GM12874 (cell line): ENCODE measurements at regions not wholly inside any gene's neighbourhood (a gene's known extent, or its start where the extent isn't known, plus 50 kb on each side); places are given as distances from the start of the nearest gene placed in this dataset.

Source experiments
- CTCF ChIP-seq: IDR thresholded peaks from 2 replicates; pipeline ENCODE4 v1.5.1; 2011; ENCODE audit warnings: low read depth, mild to moderate bottlenecking, control low read depth, low read length, moderate library complexity; ENCODE audit not compliant: insufficient read depth

DNA sequence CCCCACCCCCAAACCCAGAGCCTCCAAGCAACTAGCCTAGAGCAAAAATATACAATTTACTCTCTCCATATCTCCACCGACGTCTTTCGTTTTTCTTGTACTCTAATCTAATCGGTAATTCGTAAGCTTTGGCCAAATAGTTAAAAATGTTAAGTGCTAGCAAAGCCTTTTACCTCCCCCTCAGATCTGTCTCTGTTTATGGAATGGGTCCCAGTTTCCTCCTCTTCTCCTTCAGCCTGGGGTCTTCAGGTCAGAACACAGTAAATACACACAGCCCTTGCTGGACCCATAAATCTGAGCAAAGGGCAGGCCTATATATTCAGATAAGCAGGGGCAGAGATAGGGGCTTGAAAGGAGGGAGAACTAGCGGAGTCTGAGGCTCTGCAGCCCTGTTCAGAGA lies 267.4 kb downstream of the MEIS1 start:
- no peak for TF ChIP-seq CTCF

- no peak for TF ChIP-seq CTCF
Observed at GRCh38 chr2:66704786-66705185, 269.9 kb downstream of the MEIS1 start.

DNA sequence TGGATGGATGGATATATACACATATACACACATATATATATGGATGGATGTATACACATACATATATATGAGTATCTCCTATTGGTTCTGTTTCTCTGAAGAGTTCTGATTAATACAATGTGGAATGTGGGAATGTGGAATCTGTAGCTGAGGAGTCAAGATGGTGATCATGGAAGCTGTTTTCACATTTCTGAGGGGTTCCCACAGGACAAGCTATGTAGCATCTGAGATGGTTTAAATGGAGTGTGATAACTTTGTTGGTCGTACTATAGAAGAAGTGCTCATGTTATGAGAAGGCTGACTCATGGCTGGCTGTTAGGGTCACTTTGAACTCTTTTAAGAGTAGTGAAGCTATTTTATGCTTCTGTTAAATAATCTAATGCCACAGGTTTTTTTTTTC lies 279.7 kb downstream of the MEIS1 start:
- TF ChIP-seq CTCF, result no peak

DNA sequence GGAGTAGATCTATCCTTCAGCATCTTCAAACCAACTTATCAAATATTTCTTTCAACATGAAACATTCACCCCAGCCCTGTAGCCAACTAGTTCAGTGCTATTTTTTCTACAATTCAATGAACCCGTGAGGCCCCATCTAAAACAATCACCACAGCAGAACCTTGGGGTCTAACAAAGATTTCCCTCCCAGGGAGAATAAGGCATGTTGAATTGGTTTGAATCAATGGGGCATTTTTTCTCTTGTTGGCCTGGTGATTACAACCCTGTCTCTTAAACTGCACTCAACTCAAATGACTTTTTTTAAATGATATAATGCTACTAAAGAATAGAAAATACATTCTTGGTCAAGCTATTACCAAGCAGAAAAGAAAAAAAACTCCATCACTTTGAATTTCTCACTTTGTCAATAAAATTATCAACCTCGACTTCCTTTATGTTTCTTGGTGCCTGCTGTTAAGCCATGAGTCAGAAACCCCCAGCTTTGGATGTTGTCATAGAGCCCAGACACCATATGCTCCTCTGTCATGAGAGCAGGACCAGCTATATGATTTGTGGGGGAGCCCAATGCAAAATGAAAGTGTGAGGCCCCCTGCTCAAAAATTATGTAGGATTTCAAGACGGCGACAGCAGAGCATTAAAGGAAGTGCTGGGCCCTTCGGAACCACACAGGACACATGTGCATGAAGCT lies 282.4 kb downstream of the MEIS1 start:
- TF ChIP-seq CTCF, result no peak

DNA sequence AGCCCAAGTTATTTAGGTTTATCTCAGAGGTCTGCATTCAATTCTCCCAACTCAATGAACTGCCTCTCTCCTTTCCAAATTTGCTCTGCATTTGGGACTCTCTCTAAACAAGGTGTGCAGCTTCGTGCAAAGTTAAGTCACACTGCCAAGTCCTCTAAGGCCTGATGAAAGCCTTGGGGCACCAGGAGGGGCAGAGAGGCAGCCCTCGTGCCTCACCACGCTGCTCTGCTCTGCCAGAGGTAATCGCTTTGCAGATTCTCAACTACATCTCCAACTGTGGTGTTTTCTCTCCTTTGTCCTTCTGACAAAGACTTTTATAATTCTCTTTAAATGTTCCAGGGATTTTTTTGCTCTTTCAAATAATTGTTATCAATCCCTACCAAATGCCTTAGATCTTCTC lies 283.0 kb downstream of the MEIS1 start:
- no peak for TF ChIP-seq CTCF

GRCh38 chr2:66721776-66722175 lies 286.9 kb downstream of the MEIS1 start:
- TF ChIP-seq CTCF, result no peak

GRCh38 chr2:66724241-66724640 lies 289.3 kb downstream of the MEIS1 start:
- no peak for TF ChIP-seq CTCF
